Esophagus muscularis mucosa (tissue), 4 donors: ENCODE measurements at regions not wholly inside any gene's neighbourhood (a gene's known extent, or its start where the extent isn't known, plus 50 kb on each side); places are given as distances from the start of the nearest gene placed in this dataset.

Experiments used
- CTCF ChIP-seq, 3 experiments: fragments of 200-600 bp in 2 of 3; fragments of 450-650 bp in 1 of 3; sonication (generic) in 2 of 3; IDR thresholded peaks; one replicate each; pipeline ENCODE4 v1.5.1; 2017 to 2019; ENCODE audit warnings: antibody characterized with exemption in 3 of 3, mild to moderate bottlenecking in 2 of 3, moderate library complexity in 1 of 3
- EP300 ChIP-seq: sonication (generic); formaldehyde crosslinking; IDR thresholded peaks from one replicate; pipeline ENCODE4 v1.6.1; 2017; ENCODE audit warnings: antibody characterized with exemption
- POLR2A ChIP-seq: fragments of 450-650 bp; IDR thresholded peaks from one replicate; pipeline ENCODE4 v1.6.1; 2017; ENCODE audit warnings: antibody characterized with exemption, moderate library complexity, mild to moderate bottlenecking, low read depth
- POLR2AphosphoS5 ChIP-seq, 2 donors: sonication (generic); formaldehyde crosslinking; IDR thresholded peaks; one replicate each; pipeline ENCODE4 v1.6.1; 2017; ENCODE audit warnings: antibody characterized with exemption in 2 of 2

DNA sequence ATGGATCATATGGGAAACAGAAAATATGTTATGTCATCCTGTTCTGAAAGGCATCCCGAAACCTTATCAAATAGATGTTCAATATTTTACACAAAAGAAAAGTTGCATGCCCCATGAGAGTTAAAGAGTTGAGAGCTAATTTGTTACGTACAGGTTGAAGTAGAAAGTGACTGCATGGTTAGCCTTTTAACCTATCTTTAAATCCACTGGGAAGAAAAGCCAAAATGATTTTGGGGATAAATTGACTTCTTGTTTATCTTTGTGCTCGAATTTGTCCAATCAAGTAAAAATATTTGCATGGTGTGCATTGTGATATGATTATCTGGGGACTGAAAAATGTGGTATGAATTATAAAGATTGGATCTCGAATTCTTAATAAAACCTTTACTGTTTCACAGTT, 230.1 kb downstream of the POSTN start:
- TF ChIP-seq CTCF (IDR thresholded peaks at IDR 0.05) (no peak), POLR2A (no peak), POLR2AphosphoS5 (IDR thresholded peaks at IDR 0.05) (no peak), EP300 (no peak)
